Muscle layer of duodenum (tissue), 2 donors: ENCODE measurements at regions not wholly inside any gene's neighbourhood (a gene's known extent, or its start where the extent isn't known, plus 50 kb on each side); places are given as distances from the start of the nearest gene placed in this dataset.
"Not testable (repeated sequence)": the region's sequence is repeated elsewhere in the genome, so short reads cannot be mapped to it uniquely, and the experiment has no call there.

ENCODE experiments used
- H3K27ac ChIP-seq: one replicate; pipeline ENCODE4 v1.7.0; 2013; ENCODE audit warnings: mild to moderate bottlenecking, low read length
- H3K27me3 ChIP-seq: one replicate; pipeline ENCODE4 v1.7.0; 2013; ENCODE audit warnings: low read depth, mild to moderate bottlenecking, control low read depth, low read length
- H3K36me3 ChIP-seq, 2 donors: one replicate each; pipeline ENCODE4 v1.7.0; 2013; ENCODE audit warnings: low read length in 2 of 2, control low read depth in 1 of 2, mild to moderate bottlenecking in 1 of 2; ENCODE audit not compliant: insufficient read depth in 2 of 2, control insufficient read depth in 1 of 2
- H3K4me1 ChIP-seq, 2 donors: one replicate each; pipeline ENCODE4 v1.7.0; 2013; ENCODE audit warnings: low read length in 2 of 2, mild to moderate bottlenecking in 2 of 2, control low read depth in 1 of 2, moderate library complexity in 1 of 2; ENCODE audit not compliant: insufficient read depth in 2 of 2, control insufficient read depth in 1 of 2
- H3K4me3 ChIP-seq, 2 donors: one replicate each; pipeline ENCODE4 v1.7.0; 2013; ENCODE audit warnings: low read length in 2 of 2, low read depth in 1 of 2, mild to moderate bottlenecking in 1 of 2
- H3K9me3 ChIP-seq, 2 donors: one replicate each; pipeline ENCODE4 v1.7.0; 2013; ENCODE audit warnings: low read length in 2 of 2, control low read depth in 1 of 2, mild to moderate bottlenecking in 1 of 2; ENCODE audit not compliant: control insufficient read depth in 1 of 2
- donor health status: healthy.

GRCh38 chr1:21385022-21385421, 54.9 kb upstream of the NBPF3 start:
- Histone ChIP-seq H3K27me3 (peaks cover 4% of the 10 kb centered on the region), H3K9me3 (peaks cover 3 to 9% of the 10 kb centered on the region in 2 donors), H3K4me3 (no peak overlapping the region), H3K4me1 (no peaks in the 10 kb centered on the region), H3K27ac (no peak overlapping the region), H3K36me3 (no peaks in the 10 kb centered on the region)

GRCh38 chr1:21384620-21385019, 55.3 kb upstream of the NBPF3 start:
- Histone ChIP-seq H3K4me3 (no peak overlapping the region), H3K9me3 (peaks cover 3 to 9% of the 10 kb centered on the region in 2 donors), H3K27me3 (peaks cover 4% of the 10 kb centered on the region)

DNA sequence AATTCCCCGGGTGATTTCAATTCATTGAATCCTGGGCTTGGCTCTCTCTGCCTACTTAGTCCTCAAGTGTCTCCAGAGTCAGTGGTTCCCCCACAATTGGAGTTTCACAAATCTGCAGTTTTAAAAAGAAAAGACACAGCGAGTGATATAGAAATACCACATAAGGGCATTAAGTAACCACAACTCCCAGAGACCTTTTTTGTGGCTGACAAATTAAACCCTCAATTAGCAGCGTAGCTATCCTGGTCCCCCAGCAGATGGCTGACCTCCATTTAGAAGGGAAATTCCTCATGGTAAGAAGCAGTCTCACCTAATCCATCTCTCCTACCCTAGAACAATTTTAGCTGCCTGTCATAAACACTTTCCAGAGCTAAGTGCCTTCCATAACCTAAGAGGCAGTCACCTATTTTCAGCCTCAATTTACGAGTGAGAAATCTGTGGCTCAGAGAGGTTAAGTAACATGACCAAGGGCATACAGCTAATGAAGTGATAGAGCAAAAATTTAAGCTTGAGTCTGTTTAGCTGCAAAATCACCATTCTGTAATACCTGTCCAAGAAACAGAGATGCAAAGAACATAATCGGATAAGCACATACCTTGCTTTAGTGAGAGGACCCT, 56.0 kb upstream of the NBPF3 start:
- H3K27me3 ChIP-seq: peaks cover 4% of the 10 kb centered on the region
- no peak overlapping the region for H3K27ac ChIP-seq
- H3K9me3 ChIP-seq: peaks cover 3 to 9% of the 10 kb centered on the region in 2 donors
- H3K36me3 ChIP-seq: no peaks in the 10 kb centered on the region
- H3K4me1 ChIP-seq: no peaks in the 10 kb centered on the region
- no peak overlapping the region for H3K4me3 ChIP-seq

More at GRCh38 chr1:21384620-21385019, 55.3 kb upstream of the NBPF3 start:
- no peaks in the 10 kb centered on the region for H3K4me1 ChIP-seq
- H3K36me3 ChIP-seq: no peaks in the 10 kb centered on the region
- H3K27ac ChIP-seq: no peak overlapping the region

GRCh38 chr1:21381354-21381753, 58.6 kb upstream of the NBPF3 start:
- no peaks in the 10 kb centered on the region for H3K4me1 ChIP-seq
- no peak overlapping the region for H3K27ac ChIP-seq
- H3K9me3 ChIP-seq: peaks cover 3 to 9% of the 10 kb centered on the region in 2 donors
- H3K4me3 ChIP-seq: no peak overlapping the region
- no peaks in the 10 kb centered on the region for H3K36me3 ChIP-seq
- H3K27me3 ChIP-seq: peaks cover 4% of the 10 kb centered on the region

GRCh38 chr1:21380147-21380546, 59.8 kb upstream of the NBPF3 start:
- not testable (repeated sequence) for H3K27me3 ChIP-seq, H3K9me3 ChIP-seq, H3K4me1 ChIP-seq, H3K36me3 ChIP-seq, H3K27ac ChIP-seq, H3K4me3 ChIP-seq

DNA sequence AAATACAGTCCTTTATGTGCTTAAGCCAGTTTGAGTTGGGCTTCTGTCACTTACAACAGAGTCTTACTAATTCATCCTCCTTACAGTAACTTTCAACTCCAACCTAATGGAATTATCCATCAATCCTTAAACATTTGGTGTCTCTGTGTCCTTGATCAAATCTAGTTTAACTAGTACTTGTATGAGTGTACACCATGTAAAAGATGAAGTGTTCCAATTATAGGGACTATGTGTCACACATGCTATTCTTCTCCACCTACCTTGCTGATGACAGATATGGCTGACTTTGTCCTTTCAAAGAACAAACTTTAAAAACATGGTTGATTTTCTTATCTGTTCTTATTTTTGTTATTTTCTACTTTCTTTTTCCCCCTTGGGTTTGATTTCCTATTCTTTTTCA, 60.4 kb upstream of the NBPF3 start:
- no peak overlapping the region for H3K4me3 ChIP-seq
- no peaks in the 10 kb centered on the region for H3K36me3 ChIP-seq
- no peaks in the 10 kb centered on the region for H3K4me1 ChIP-seq
- H3K27me3 ChIP-seq: no peaks in the 10 kb centered on the region
- no peak overlapping the region for H3K27ac ChIP-seq
- H3K9me3 ChIP-seq: peaks cover 3 to 9% of the 10 kb centered on the region in 2 donors

DNA sequence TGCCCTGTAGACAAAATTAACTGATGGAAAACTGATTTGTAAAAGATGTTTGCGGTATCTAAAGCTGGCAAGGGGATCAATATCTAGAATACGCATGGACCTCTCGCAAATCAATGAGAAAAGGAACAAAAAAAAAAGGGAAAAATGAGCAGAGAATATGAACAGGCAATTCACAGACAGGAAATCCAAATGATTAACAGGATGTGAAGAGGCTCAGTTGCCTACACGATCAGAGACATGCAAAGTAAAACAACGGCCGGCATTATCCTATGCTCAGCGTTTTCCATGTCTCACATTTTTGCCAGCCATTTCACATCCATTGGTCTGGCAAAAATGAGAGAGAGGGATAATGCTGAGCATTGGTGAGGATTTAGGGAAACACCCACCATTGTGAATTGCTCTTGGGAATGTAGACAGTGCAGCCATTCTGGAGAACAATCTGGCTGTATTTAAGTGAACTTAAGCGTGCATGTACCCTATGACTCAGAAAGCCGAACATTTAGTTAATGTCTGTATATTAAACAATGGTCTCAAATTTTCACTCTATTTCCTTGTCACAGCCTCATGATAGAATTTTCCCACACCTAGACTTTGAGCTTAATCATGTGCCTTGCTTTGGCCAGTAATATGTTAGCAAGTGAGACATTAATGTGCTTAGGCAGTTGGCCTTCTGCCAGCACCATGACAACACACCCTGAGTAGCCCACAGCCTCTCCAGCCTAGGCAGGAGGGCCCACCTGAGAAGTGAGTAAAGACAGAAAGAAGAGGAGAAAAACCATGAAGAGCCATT, 61.0 kb upstream of the NBPF3 start:
- Histone ChIP-seq H3K4me1 (no peaks in the 10 kb centered on the region), H3K36me3 (no peaks in the 10 kb centered on the region), H3K9me3 (peaks cover 3 to 9% of the 10 kb centered on the region in 2 donors), H3K27me3 (no peaks in the 10 kb centered on the region), H3K27ac (no peak overlapping the region), H3K4me3 (no peak overlapping the region)

DNA sequence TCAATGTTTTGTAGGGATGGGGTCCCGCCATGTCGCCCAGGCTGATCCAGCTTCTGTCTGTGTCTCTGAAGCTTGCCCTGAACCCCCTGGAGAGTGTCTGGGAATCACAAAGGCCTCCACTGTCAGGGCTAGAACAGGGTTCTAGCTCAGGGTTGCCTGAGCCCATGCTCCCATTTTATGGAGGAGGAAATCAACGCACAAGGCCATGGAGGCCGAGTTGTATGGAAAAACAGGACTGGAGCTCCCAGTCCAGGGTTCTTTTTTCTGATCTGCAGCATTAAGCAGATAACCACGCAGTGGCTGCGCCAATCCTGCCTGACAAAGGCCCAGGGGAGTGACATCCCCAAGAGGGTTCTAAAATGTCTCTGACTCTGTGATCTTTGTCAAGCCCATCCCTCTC, 67.6 kb upstream of the NBPF3 start:
- H3K9me3 ChIP-seq: no peaks in the 10 kb centered on the region
- H3K36me3 ChIP-seq: no peaks in the 10 kb centered on the region
- H3K27ac ChIP-seq: no peak overlapping the region
- H3K27me3 ChIP-seq: no peaks in the 10 kb centered on the region
- H3K4me1 ChIP-seq: peaks cover 0 to 6% of the 10 kb centered on the region in 2 donors
- H3K4me3 ChIP-seq: no peak overlapping the region

GRCh38 chr1:21369905-21370304, 70.0 kb upstream of the NBPF3 start:
- H3K27ac ChIP-seq: no peak overlapping the region
- no peaks in the 10 kb centered on the region for H3K9me3 ChIP-seq
- no peaks in the 10 kb centered on the region for H3K36me3 ChIP-seq
- peaks cover 0 to 6% of the 10 kb centered on the region in 2 donors for H3K4me1 ChIP-seq
- H3K4me3 ChIP-seq: no peak overlapping the region
- no peaks in the 10 kb centered on the region for H3K27me3 ChIP-seq

DNA sequence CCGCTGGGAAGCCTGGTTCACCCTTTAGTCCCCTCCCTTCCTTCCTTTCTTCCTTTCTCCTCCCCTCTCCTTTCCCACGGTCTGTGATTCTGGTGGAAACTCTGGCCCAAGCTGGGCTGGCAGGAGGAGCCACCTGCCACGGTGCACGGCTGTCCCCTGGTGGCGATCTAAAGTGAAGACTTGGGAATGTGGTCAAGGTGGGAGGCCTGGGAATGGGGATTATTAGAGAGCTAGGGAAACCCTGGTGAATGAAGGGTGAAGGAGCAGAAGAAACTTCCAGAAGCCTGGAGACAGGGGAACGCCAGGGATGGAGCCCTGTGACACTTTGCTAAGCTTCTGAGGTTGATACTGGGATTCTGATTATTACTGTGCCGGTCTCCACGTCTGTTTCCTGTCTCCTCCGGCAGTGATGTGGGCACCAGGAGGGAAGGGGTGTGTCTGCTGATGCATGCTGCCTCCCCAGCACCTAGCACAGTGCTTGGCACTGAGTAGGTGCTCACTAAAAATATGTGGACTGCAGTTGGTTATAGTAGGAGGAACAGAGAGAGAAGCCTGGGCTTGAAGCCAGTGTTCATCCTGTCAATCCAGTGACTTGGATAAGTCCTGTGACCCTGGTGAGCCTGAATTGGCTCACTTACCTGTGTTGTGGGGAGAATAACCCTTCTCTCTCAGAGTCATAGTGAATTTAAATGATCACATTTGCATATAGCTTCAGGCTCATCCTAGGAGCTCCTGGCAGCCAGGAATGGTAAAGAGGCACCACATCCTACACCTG, 71.2 kb upstream of the NBPF3 start:
- Histone ChIP-seq H3K36me3 (no peaks in the 10 kb centered on the region), H3K27me3 (no peaks in the 10 kb centered on the region), H3K27ac (no peak overlapping the region), H3K9me3 (no peaks in the 10 kb centered on the region), H3K4me3 (no peak overlapping the region), H3K4me1 (peaks cover 0 to 6% of the 10 kb centered on the region in 2 donors)

DNA sequence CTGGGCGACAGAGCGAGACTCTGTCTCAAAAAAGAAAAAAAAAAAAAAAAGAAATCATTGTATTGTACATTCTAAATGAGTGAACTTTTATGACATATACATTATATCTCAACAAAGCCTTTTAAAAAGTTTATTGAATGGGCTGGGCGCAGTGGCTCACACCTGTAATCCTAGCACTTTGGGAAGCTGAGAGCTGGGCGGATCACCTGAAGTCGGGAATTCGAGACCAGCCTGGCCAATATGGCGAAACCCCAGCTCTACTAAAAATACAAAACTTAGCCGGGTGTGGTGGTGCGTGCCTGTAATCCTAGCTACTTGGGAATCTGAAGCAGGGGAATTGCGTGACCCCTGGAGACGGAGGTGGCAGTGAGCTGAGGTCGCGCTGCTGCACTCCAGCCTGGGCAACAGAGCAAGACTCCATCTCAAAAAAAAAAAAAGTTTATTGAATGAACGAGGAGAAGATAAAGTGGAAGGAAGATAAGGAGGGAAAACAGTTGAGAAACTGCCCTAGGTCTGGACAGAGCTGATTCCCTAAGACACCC, 71.9 kb upstream of the NBPF3 start:
- H3K36me3 ChIP-seq: not testable (repeated sequence)

More for the DNA sequence above, 71.9 kb upstream of the NBPF3 start:
- not testable (repeated sequence) for H3K27ac ChIP-seq, H3K27me3 ChIP-seq, H3K4me1 ChIP-seq, H3K9me3 ChIP-seq, H3K4me3 ChIP-seq
